Liver (tissue), 3 donors: ENCODE measurements at regions not wholly inside any gene's neighbourhood (a gene's known extent, or its start where the extent isn't known, plus 50 kb on each side); places are given as distances from the start of the nearest gene placed in this dataset.

Experiments
- TF ChIP-seq, protein P1 (sequence below): fragments of 150-350 bp; IDR thresholded peaks from 2 replicates; pipeline ENCODE4 v1.5.1; 2017; ENCODE audit warnings: improper control_type of control experiment, low read depth, low read length; ENCODE audit not compliant: missing input control
- TF ChIP-seq, protein P2 (sequence below): IDR thresholded peaks from 2 replicates; pipeline ENCODE4 v1.6.1; 2016; ENCODE audit warnings: antibody characterized with exemption
- TF ChIP-seq, protein P3 (sequence below): IDR thresholded peaks from 2 replicates; pipeline ENCODE4 v1.6.1; 2016; ENCODE audit warnings: antibody characterized with exemption
- donor health status: healthy.
- donor health status: healthy.

DNA sequence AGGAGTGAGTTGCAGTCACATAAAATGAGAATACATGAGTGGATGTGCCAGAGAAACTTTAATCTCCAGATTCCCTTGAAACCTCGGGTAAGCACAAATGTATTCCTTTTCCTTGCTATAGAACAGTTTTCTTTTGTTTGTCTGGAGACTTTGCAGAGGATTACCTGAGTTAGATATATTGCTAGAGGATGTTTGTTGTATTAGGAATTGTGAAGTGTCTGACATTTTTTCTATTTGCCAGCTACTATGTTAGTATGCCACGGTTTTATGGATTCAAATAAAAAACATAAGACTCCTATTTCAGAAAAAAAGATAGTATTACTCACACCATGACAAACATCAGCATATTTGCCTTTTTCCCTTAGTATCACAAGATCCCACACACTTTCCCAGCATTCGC, 844.9 kb upstream of the SLITRK5 start:
- TF ChIP-seq, protein P1, sequence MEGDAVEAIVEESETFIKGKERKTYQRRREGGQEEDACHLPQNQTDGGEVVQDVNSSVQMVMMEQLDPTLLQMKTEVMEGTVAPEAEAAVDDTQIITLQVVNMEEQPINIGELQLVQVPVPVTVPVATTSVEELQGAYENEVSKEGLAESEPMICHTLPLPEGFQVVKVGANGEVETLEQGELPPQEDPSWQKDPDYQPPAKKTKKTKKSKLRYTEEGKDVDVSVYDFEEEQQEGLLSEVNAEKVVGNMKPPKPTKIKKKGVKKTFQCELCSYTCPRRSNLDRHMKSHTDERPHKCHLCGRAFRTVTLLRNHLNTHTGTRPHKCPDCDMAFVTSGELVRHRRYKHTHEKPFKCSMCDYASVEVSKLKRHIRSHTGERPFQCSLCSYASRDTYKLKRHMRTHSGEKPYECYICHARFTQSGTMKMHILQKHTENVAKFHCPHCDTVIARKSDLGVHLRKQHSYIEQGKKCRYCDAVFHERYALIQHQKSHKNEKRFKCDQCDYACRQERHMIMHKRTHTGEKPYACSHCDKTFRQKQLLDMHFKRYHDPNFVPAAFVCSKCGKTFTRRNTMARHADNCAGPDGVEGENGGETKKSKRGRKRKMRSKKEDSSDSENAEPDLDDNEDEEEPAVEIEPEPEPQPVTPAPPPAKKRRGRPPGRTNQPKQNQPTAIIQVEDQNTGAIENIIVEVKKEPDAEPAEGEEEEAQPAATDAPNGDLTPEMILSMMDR = no peak
- TF ChIP-seq, protein P2, sequence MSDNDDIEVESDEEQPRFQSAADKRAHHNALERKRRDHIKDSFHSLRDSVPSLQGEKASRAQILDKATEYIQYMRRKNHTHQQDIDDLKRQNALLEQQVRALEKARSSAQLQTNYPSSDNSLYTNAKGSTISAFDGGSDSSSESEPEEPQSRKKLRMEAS = no peak
- TF ChIP-seq, protein P3, sequence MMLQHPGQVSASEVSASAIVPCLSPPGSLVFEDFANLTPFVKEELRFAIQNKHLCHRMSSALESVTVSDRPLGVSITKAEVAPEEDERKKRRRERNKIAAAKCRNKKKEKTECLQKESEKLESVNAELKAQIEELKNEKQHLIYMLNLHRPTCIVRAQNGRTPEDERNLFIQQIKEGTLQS = no peak
